HS-27A (cell line): ENCODE measurements at regions not wholly inside any gene's neighbourhood (a gene's known extent, or its start where the extent isn't known, plus 50 kb on each side); places are given as distances from the start of the nearest gene placed in this dataset.

Experiments used
- DNase-seq: peaks from one replicate; pipeline ENCODE4 v3.0.0-alpha.2; 2012; ENCODE audit warnings: low read depth, missing footprints

DNA sequence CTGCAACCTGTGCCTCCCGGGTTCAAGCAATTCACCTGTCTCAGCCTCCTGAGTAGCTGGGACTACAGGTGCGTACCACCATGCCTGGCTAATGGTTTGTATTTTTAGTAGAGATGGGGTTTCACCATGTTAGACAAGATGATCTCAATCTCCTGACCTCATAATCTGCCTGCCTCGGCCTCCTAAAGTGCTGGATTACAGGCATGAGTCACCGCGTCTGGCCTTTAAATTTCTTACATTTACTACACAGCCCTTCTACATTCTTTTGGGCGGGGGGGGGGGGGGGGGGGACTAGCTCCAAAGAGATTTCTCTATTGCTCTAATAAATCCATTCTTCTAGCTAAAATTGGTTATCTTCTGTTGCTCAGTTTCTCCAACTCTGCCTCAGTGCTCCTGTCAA, 964.9 kb upstream of the ACVR2A start:
- no peak for DNase-seq

DNA sequence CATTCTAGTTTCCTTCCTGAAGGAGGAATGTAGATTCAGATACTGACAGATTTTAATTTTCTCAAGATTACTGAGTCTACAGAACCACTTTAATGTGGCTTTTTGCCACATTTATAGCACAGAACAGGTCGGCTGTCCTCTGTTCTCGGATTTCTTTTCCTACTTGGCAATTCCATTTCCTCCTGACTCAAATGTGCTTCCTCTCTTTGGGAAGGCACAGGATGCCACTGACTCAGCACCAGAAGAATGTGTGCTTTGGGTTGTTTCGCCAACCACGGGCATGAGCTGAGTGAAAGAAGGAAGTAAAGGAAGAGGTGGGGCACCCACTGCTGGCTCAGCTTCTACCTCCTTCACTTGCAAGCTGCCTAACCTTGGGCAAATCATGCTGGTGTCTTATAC, 970.6 kb upstream of the ACVR2A start:
- DNase-seq = peak; percentile 92

GRCh38 chr2:146873646-146874259, 971.1 kb upstream of the ACVR2A start:
- DNase-seq = no peak

DNA sequence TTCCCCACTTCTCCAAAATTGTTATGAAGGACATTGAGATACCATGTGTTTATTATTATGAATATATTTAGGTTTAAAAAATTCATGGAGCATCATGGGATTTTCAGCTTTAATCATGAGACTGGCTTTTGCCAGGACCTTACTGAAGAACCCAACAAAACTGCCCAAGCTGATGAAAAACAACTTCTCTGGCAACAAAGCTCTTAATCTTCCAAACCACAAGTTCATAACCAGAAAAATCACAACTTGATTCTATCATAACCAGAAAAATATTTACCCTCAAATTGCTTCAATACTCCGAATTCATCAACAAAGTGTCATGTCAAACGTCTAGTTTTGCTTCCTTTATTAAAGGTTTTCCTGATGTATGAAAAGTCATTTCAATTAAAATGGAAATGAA, 971.8 kb upstream of the ACVR2A start:
- no peak for DNase-seq

GRCh38 chr2:146870691-146871090, 974.1 kb upstream of the ACVR2A start:
- DNase-seq = no peak

DNA sequence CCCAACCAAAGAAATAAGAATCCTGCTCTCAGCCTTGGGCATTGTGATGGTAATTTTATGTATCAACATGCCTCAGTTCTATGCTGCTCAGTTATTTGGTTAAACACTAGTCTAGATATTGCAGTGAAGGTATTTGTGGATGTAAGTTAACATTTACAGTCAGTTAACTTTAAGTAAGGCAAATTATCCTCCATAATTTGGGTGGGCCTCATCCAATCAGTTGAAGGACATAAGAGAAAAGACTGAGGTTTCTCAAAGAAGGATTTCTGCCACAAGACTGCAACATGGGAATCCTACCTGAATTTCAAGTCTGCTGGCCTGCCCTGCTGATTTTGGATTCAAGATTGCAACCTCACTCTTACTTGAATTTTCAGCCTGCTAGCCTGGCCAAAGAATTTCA, 975.5 kb upstream of the ACVR2A start:
- DNase-seq = no peak

- DNase-seq = no peak
Observed at GRCh38 chr2:146868051-146868450, 976.8 kb upstream of the ACVR2A start.

DNA sequence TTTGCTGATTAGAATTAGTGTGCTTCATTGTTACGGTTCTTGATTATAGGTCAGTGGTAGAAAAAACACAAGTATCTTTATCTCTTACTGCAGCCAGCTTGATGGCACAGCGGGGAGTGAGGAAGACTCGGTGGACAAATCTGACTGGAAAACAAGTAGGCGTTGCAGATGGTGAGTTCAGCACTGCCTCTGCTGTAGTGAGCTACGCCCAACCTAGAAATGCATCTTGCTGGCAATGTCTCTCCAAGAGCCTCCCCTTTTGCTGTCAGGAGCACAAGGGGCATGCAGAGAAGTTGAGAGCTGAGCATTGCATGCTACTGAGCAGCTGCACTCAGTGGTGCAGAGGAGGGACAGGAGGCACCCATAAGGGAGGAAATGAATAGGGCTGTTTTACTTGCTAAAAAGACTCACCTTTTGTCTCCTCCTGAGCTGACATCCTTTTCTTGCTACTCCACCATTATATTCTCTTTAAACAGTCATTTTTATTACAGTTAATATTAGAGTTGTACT, 977.3 kb upstream of the ACVR2A start:
- no peak for DNase-seq

DNA sequence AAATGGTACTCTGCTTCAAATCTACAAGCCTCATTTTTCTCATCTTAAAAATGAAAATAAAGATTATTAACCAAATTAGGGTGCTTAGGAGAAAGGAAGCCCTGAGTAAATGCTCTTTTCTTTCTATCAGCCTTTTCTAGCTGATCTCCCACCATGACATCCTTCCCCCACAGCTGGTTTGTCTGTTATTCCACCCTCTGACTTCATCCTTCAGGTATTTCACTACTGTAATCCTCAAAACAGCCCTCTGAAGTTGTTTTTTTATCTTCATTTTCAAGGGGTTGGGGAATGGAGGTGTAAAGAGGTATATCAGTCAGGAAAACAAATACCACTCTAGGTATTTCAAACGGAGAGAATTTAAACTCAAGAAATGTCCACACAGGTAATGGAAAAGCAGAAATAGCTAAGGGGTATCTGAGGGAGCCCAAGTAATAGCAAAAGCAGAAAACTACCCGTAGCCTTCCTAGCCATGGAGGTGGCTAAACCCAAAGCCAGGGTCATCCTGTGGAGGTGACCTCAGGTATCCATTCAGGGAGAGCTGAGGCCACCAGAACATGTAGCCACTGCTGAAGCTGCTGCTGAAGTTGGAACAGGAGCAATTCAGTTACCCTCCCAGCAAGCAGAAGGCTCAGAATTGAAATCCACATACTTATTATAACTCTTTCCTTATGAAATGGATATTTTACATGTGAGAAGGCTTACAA, 990.9 kb upstream of the ACVR2A start:
- no peak for DNase-seq

DNA sequence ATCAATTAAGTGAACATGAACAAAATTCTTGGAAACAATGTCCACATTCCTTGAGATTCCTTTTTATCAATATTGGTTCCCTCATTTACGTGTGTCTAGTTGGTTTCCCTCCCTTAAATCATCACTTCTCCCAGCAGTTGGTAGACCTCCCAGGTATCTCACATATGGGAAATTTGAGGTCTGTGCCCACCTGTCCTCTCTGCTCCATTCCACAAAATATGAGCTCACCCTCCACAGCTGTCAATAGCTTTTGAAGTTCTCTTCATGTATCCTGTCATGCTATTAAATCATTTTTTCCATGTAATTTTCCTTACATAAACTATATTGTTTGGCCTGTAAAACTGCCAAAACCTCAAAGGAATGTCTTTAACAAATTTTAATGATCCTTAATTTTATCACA, 992.2 kb upstream of the ACVR2A start:
- DNase-seq = no peak

GRCh38 chr2:146850746-146851145, 994.1 kb upstream of the ACVR2A start:
- no peak for DNase-seq

- no peak for DNase-seq
Observed at GRCh38 chr2:146847846-146848245, 997.0 kb upstream of the ACVR2A start.

- no peak for DNase-seq
Observed at GRCh38 chr2:146844226-146844990, 1000.4 kb upstream of the ACVR2A start.

DNA sequence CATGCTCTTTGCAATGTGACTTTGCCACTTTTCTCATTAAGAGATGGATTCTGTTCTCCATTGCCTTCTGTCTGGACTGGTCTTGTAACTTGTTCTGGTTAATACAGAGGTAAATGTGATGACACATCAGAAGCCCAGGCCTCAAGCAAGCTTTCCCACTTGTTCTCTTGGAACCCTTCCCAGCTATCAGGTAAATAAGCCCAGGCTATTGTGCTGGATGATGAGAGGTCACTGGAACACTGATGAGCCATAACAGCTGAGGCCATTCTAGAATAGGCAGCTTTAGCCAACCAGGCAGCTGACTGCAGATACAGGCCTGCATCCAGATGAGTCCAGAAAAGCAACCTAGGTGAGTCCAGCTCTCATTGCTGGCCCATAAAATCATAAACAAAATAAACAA, 1007.0 kb upstream of the ACVR2A start:
- no peak for DNase-seq

GRCh38 chr2:146826388-146826787, 1018.4 kb upstream of the ACVR2A start:
- no peak for DNase-seq

- DNase-seq = peak; percentile 62
Observed at GRCh38 chr2:146821836-146822316, 1023.0 kb upstream of the ACVR2A start.

DNA sequence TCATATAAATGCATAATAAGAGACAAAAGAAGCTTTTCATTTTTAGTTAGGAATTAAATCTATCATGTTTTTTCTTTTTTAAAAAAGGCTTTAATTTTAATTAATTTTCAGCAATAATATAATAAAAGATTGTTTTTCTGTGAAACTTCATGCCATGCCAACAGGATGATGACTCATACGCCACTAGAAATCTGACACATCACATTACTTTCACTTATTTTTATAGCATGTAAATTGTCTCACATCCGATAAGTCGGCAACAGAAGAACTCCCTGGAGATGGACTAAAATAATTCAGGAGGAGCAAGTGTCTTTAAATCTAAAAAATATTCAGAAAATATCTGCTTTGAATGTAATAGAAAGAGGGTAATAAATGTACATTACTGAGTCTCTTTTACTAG, 1024.2 kb upstream of the ACVR2A start:
- DNase-seq = no peak

- DNase-seq = no peak
Observed at GRCh38 chr2:146818122-146818521, 1026.7 kb upstream of the ACVR2A start.

DNA sequence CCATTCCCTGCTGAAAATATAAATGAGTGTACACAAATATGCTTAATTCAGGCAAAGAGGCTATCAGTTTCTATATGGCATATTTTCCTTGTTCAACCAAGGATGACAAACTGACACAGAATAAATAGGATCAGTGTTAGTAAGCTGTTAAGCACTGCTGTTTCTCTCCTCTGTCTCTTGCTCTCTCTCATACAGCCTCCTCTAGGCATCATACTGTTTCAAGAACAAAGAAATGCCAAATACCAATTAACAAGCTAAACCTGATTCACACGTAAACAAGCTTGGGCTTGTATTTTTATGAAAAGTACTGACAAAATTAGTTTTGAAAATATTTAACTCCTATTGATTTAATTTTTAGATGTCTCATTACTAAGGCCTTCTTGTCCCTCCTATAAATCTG, 1027.2 kb upstream of the ACVR2A start:
- DNase-seq = no peak

DNA sequence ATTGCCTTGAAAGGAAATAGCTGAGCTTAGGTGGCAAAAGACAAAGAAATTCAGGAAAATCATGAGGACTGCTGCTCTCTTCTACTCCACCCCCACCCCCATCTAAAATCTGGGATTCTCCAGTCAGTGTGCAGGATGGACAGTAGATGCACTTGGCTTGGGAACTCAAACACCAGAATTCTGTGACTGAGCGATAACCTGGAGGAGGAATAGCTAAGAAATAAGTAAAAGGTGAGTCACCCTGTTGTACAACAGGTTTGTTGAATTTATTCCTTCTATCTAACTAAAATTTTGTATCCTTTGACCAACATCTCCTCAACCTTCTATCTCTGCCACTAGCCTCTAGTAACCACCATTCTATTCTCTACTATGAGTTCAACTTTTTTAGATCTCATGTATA, 1029.9 kb upstream of the ACVR2A start:
- no peak for DNase-seq

DNA sequence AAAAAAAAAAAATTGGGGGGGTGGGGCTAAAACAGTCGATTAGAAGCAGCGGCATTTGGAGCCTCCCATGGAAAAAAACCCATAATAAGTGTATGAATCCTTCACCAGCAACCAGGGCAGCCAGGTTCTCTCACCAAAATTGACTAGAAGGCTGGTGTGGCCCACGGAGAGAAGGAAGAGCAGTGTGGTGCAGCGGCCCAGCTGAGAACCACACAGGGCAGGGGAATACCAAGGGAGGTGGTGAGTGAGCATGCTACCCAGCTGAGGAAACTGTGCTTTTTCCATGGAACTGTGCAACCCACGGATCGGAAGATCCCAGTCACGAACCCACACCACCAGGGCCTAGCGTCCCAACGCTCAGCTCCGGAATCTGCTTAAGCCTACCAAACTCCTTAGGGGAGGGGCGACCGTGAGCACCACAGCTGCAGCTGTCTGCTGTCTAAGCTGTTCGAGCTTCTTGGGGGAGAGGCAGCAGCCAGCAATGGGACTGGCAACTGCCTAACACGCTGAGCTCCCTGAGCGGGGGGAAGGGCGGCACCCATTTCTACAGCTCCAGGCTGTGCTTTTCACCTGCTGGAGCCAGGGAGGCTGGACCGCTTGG, 1037.2 kb upstream of the ACVR2A start:
- DNase-seq = no peak

DNA sequence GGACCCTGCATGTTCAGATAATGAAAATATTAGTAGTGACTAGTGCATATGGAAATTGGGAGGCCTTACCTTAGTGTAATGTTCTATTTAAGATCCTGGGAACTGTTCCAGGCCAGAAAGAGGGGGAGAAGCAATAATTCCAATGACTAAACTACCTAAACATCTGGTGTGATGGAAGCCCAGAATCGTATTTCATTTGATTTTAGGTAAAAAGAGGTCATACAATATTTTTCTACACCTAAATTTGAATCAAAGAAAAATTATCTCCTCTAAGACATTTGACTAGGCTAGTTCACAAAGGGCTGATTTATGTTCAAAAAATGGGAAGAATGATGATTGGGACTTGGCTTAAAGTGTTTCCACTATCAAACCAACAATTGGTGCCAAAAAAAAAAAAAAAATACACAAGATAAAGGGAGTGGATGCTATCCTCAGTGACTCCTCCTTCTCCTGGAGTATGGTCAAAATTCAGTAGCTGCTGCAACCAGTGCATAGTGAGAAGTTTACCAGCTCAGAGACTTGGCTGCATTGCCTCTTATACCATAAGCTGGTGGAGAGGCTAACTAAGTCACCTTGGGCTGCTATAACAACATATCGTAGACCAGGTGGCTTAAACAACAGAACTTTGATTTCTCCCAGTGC, 1038.3 kb upstream of the ACVR2A start:
- peak; percentile 77 for DNase-seq
